ENCODE measurements at regions not wholly inside any gene's neighbourhood (a gene's known extent, or its start where the extent isn't known, plus 50 kb on each side); places are given as distances from the start of the nearest gene placed in this dataset.
"Not testable (repeated sequence)": the region's sequence is repeated elsewhere in the genome, so short reads cannot be mapped to it uniquely, and the experiment has no call there.

GRCh38 chr3:104437891-104438290 lies 928.8 kb upstream of the ALCAM start:
- no peak overlapping the region for H3K4me3 ChIP-seq (ENCODE audit: low read length)
- peak; percentile 61 for DNase-seq (ENCODE audit: low read depth)
- no peak for TF ChIP-seq CTCF (IDR thresholded peaks at IDR 0.05; ENCODE audit: insufficient read depth, low read depth, low read length, missing control alignments)

GRCh38 chr3:104438706-104439105 lies 928.0 kb upstream of the ALCAM start:
- no peak for TF ChIP-seq CTCF (IDR thresholded peaks at IDR 0.05; ENCODE audit: insufficient read depth, low read depth, low read length, missing control alignments)
- no peak overlapping the region for H3K4me3 ChIP-seq (ENCODE audit: low read length)
- DNase-seq (ENCODE audit: low read depth), result no peak

GRCh38 chr3:104445252-104445919 lies 921.3 kb upstream of the ALCAM start:
- not testable (repeated sequence) for H3K4me3 ChIP-seq (ENCODE audit: low read length)
- DNase-seq (ENCODE audit: low read depth), result peak; percentile 7

GRCh38 chr3:104447681-104448080 lies 919.0 kb upstream of the ALCAM start:
- H3K4me3 ChIP-seq (ENCODE audit: low read length), result no peak overlapping the region
- TF ChIP-seq CTCF (IDR thresholded peaks at IDR 0.05; ENCODE audit: insufficient read depth, low read depth, low read length, missing control alignments), result no peak
- DNase-seq (ENCODE audit: low read depth), result no peak

- DNase-seq (ENCODE audit: low read depth), result no peak
- no peak for TF ChIP-seq CTCF (IDR thresholded peaks at IDR 0.05; ENCODE audit: insufficient read depth, low read depth, low read length, missing control alignments)
- H3K4me3 ChIP-seq (ENCODE audit: low read length), result no peak overlapping the region
Measured at GRCh38 chr3:104452697-104453096, 914.0 kb upstream of the ALCAM start.

GRCh38 chr3:104458657-104459056 lies 908.1 kb upstream of the ALCAM start:
- H3K4me3 ChIP-seq (ENCODE audit: low read length), result no peak overlapping the region

More at GRCh38 chr3:104458657-104459056, 908.1 kb upstream of the ALCAM start:
- TF ChIP-seq CTCF (IDR thresholded peaks at IDR 0.05; ENCODE audit: insufficient read depth, low read depth, low read length, missing control alignments), result no peak
- DNase-seq (ENCODE audit: low read depth), result no peak
